Liver (tissue), 3 donors: ENCODE measurements at regions not wholly inside any gene's neighbourhood (a gene's known extent, or its start where the extent isn't known, plus 50 kb on each side); places are given as distances from the start of the nearest gene placed in this dataset.
"Not testable (repeated sequence)": the region's sequence is repeated elsewhere in the genome, so short reads cannot be mapped to it uniquely, and the experiment has no call there.

Experiments
- CTCF ChIP-seq: fragments of 150-350 bp; IDR thresholded peaks from 2 replicates; pipeline ENCODE4 v1.5.1; 2017; ENCODE audit warnings: improper control_type of control experiment, low read depth, low read length; ENCODE audit not compliant: missing input control
- EGR1 ChIP-seq, 2 donors: IDR thresholded peaks; 2 replicates each; pipeline ENCODE4 v1.6.1; 2016 to 2018; ENCODE audit warnings: antibody characterized with exemption in 2 of 2, low read depth in 2 of 2
- FOXA2 ChIP-seq: IDR thresholded peaks from 2 replicates; pipeline ENCODE4 v1.6.1; 2016; ENCODE audit warnings: antibody characterized with exemption
- GABPA ChIP-seq, 2 donors: IDR thresholded peaks in 1 of 2; conservative IDR thresholded peaks in 1 of 2; 2 replicates each; pipeline ENCODE4 v1.6.1; 2016; ENCODE audit warnings: antibody characterized with exemption in 2 of 2, mild to moderate bottlenecking in 1 of 2, moderate library complexity in 1 of 2
- HNF4A ChIP-seq, 2 donors: conservative IDR thresholded peaks; 2 replicates each; pipeline ENCODE4 v1.6.1; 2016; ENCODE audit warnings: antibody characterized with exemption in 2 of 2, mild to moderate bottlenecking in 2 of 2
- JUND ChIP-seq, 2 donors: IDR thresholded peaks; 2 replicates each; pipeline ENCODE4 v1.6.1; 2016; ENCODE audit warnings: antibody characterized with exemption in 2 of 2
- MAX ChIP-seq: IDR thresholded peaks from 2 replicates; pipeline ENCODE4 v1.6.1; 2016; ENCODE audit warnings: antibody characterized with exemption
- REST ChIP-seq: IDR thresholded peaks from 2 replicates; pipeline ENCODE4 v1.6.1; 2016; ENCODE audit warnings: antibody characterized with exemption, mild to moderate bottlenecking
- RXRA ChIP-seq, 2 donors: IDR thresholded peaks; 2 replicates each; pipeline ENCODE4 v1.6.1; 2017 to 2018; ENCODE audit warnings: antibody characterized with exemption in 2 of 2, mild to moderate bottlenecking in 1 of 2
- SP1 ChIP-seq: IDR thresholded peaks from 2 replicates; pipeline ENCODE4 v1.6.1; 2018; ENCODE audit warnings: antibody characterized with exemption, mild to moderate bottlenecking
- TAF1 ChIP-seq: conservative IDR thresholded peaks from 2 replicates; pipeline ENCODE4 v1.6.1; 2016; ENCODE audit warnings: antibody characterized with exemption, mild to moderate bottlenecking
- YY1 ChIP-seq: IDR thresholded peaks from 2 replicates; pipeline ENCODE4 v1.6.1; 2016; ENCODE audit warnings: antibody characterized with exemption, mild to moderate bottlenecking
- TF ChIP-seq, protein P1 (sequence below): IDR thresholded peaks from 2 replicates; pipeline ENCODE4 v1.6.1; 2016; ENCODE audit warnings: antibody characterized with exemption
- TF ChIP-seq, protein P2 (sequence below): IDR thresholded peaks from 2 replicates; pipeline ENCODE4 v1.6.1; 2016; ENCODE audit warnings: antibody characterized with exemption
- donor health status: healthy.
- donor health status: healthy.

DNA sequence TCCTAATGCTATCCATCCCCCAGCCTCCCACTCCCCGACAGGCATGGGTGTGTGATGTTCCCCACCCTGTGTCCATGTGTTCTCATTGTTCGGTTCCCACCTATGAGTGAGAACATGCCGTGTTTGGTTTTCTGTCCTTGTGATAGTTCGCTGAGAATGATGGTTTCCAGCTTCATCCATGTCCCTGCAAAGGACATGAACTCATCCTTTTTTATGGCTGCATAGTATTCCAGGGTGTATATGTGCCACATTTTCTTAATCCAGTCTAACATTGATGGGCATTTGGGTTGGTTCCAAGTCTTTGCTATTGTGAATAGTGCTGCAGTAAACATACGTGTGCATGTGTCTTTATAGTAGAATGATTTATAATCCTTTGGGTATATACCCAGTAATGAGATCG is 328.9 kb downstream of the BCAT1 start:
- not testable (repeated sequence) for TF ChIP-seq CTCF; YY1; TAF1; GABPA (IDR thresholded peaks at IDR 0.05 in 1 of 2, conservative IDR thresholded peaks at IDR 0.05 in 1 of 2); JUND (IDR thresholded peaks at IDR 0.05); SP1; REST; HNF4A (conservative IDR thresholded peaks at IDR 0.05); MAX; FOXA2; EGR1 (IDR thresholded peaks at IDR 0.05; ENCODE audit: low read depth in 2 of 2); RXRA (IDR thresholded peaks at IDR 0.05)
- TF ChIP-seq, protein P1, sequence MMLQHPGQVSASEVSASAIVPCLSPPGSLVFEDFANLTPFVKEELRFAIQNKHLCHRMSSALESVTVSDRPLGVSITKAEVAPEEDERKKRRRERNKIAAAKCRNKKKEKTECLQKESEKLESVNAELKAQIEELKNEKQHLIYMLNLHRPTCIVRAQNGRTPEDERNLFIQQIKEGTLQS: not testable (repeated sequence)
- TF ChIP-seq, protein P2, sequence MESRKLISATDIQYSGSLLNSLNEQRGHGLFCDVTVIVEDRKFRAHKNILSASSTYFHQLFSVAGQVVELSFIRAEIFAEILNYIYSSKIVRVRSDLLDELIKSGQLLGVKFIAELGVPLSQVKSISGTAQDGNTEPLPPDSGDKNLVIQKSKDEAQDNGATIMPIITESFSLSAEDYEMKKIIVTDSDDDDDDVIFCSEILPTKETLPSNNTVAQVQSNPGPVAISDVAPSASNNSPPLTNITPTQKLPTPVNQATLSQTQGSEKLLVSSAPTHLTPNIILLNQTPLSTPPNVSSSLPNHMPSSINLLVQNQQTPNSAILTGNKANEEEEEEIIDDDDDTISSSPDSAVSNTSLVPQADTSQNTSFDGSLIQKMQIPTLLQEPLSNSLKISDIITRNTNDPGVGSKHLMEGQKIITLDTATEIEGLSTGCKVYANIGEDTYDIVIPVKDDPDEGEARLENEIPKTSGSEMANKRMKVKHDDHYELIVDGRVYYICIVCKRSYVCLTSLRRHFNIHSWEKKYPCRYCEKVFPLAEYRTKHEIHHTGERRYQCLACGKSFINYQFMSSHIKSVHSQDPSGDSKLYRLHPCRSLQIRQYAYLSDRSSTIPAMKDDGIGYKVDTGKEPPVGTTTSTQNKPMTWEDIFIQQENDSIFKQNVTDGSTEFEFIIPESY: not testable (repeated sequence)
